B cell (primary cell): ENCODE measurements at regions not wholly inside any gene's neighbourhood (a gene's known extent, or its start where the extent isn't known, plus 50 kb on each side); places are given as distances from the start of the nearest gene placed in this dataset.
"Not testable (repeated sequence)": the region's sequence is repeated elsewhere in the genome, so short reads cannot be mapped to it uniquely, and the experiment has no call there.

Experiments
- ATAC-seq: fragments of 200-7000 bp; cut with Tn5 transposase; one replicate; pipeline ENCODE4 v1.10.0; 2021; ENCODE audit warnings: low read depth, mild to moderate bottlenecking, moderate number of reproducible peaks, moderate library complexity
- CTCF ChIA-PET: fragments of 350-600 bp; sonication (Branson Sonifier 250); formaldehyde crosslinking; loops from one replicate; lab custom pipeline; 2021; ENCODE audit warnings: antibody characterized with exemption, inconsistent platforms; lab: Charles Lee
- POLR2A ChIA-PET: fragments of 350-600 bp; sonication (Branson Sonifier 250); formaldehyde crosslinking; loops from one replicate; lab custom pipeline; 2021; ENCODE audit warnings: antibody characterized with exemption; lab: Charles Lee
- DNase-seq: peaks from one replicate; pipeline ENCODE4 v3.0.0; 2013
- H2AFZ ChIP-seq: 2 replicates; pipeline ENCODE4 v1.6.1; 2012; ENCODE audit warnings: mild to moderate bottlenecking, low read depth, low read length; ENCODE audit not compliant: insufficient read depth, poor library complexity, severe bottlenecking
- H3K27ac ChIP-seq, 2 donors: 1 replicate in 1 of 2; 2 replicates in 1 of 2; pipeline ENCODE4 v1.5.1; 2012 to 2013; ENCODE audit warnings: low read length in 2 of 2, mild to moderate bottlenecking in 2 of 2, moderate library complexity in 1 of 2
- H3K27me3 ChIP-seq, 4 experiments: fragments of 200-600 bp in 1 of 4; sonication (generic) in 1 of 4; replicated peaks in 1 of 4; 1 replicate in 2 of 4; 2 replicates in 2 of 4; pipeline versions ENCODE4 v1.6.1 to v1.7.0; 2013 to 2016; ENCODE audit warnings: low read length in 3 of 4, mild to moderate bottlenecking in 2 of 4, mixed read lengths in 1 of 4, moderate library complexity in 1 of 4; ENCODE audit not compliant: insufficient read depth in 4 of 4, control insufficient read depth in 3 of 4; ENCODE audit errors: control extremely low read depth in 1 of 4
- H3K36me3 ChIP-seq, 2 experiments: replicated peaks in 1 of 2; 1 replicate in 1 of 2; 2 replicates in 1 of 2; pipeline versions ENCODE4 v1.6.1 to v1.7.1; 2013; ENCODE audit warnings: low read length in 1 of 2; ENCODE audit not compliant: insufficient read depth in 2 of 2, control insufficient read depth in 1 of 2; ENCODE audit errors: control extremely low read depth in 1 of 2, extremely low read depth in 1 of 2
- H3K4me1 ChIP-seq, 2 donors: fragments of 200-600 bp in 1 of 2; sonication (generic) in 1 of 2; 1 replicate in 1 of 2; 2 replicates in 1 of 2; pipeline versions ENCODE4 v1.5.1 to v1.6.1; 2013 to 2017; ENCODE audit warnings: low read length in 2 of 2; ENCODE audit not compliant: control insufficient read depth in 2 of 2, insufficient read depth in 2 of 2
- H3K4me2 ChIP-seq: replicated peaks from 2 replicates; pipeline ENCODE3; 2012; ENCODE audit warnings: mild to moderate bottlenecking, low read depth, low read length; ENCODE audit not compliant: poor library complexity, severe bottlenecking
- H3K4me3 ChIP-seq, 5 experiments: fragments of 200-600 bp in 1 of 5; sonication (generic) in 1 of 5; 1 replicate in 3 of 5; 2 replicates in 2 of 5; pipeline versions ENCODE4 v1.5.1 to v1.7.0; 2011 to 2016; ENCODE audit warnings: low read length in 4 of 5, mild to moderate bottlenecking in 4 of 5, low read depth in 2 of 5, control low read depth in 1 of 5, moderate library complexity in 1 of 5; ENCODE audit not compliant: insufficient read depth in 1 of 5; ENCODE audit errors: control extremely low read depth in 1 of 5, extremely low read depth in 1 of 5
- H3K79me2 ChIP-seq: fragments of 200-600 bp; sonication (generic); one replicate; pipeline ENCODE4 v1.6.0; 2016; ENCODE audit warnings: low read length; ENCODE audit not compliant: control insufficient read depth, insufficient read depth
- H3K9ac ChIP-seq: fragments of 200-600 bp; sonication (generic); 2 replicates; pipeline ENCODE4 v1.6.1; 2017; ENCODE audit warnings: mild to moderate bottlenecking, low read length, moderate library complexity
- H3K9me3 ChIP-seq, 3 donors: one replicate each; pipeline versions ENCODE4 v1.6.1 to v1.7.1; 2013; ENCODE audit warnings: low read length in 2 of 3; ENCODE audit not compliant: control insufficient read depth in 2 of 3, insufficient read depth in 1 of 3; ENCODE audit errors: control extremely low read depth in 1 of 3
- H4K20me1 ChIP-seq: 2 replicates; pipeline ENCODE4 v1.6.0; 2012; ENCODE audit warnings: mild to moderate bottlenecking, low read length; ENCODE audit not compliant: insufficient read depth, control insufficient read depth, poor library complexity, severe bottlenecking
- H3K27ac Mint-ChIP-seq: one replicate; pipeline ENCODE4 v1.8.0; 2021; ENCODE audit warnings: mixed read lengths
- H3K27me3 Mint-ChIP-seq: one replicate; pipeline ENCODE4 v1.8.0; 2021; ENCODE audit warnings: mixed read lengths
- H3K4me1 Mint-ChIP-seq: one replicate; pipeline ENCODE4 v1.8.0; 2021; ENCODE audit warnings: mixed read lengths
- H3K4me3 Mint-ChIP-seq: one replicate; pipeline ENCODE4 v1.8.0; 2021; ENCODE audit warnings: mixed read lengths
- H3K9me3 Mint-ChIP-seq: one replicate; pipeline ENCODE4 v1.8.0; 2022; ENCODE audit warnings: mixed read lengths; ENCODE audit not compliant: insufficient read depth
- EZH2 ChIP-seq: IDR thresholded peaks from 2 replicates; pipeline ENCODE4 v1.6.1; 2012; ENCODE audit warnings: borderline replicate concordance, low read depth, mild to moderate bottlenecking, moderate library complexity, low read length; ENCODE audit not compliant: insufficient read depth, poor library complexity, severe bottlenecking
- WGBS: methylation state at CpG from one replicate; pipeline ENCODE4 v1.1.5; 2013; ENCODE audit warnings: missing lambda C conversion rate; ENCODE audit not compliant: insufficient coverage; 5-methylcytosine and 5-hydroxymethylcytosine counted together
- intact Hi-C: fragments of 100-400 bp; cut with micrococcal nuclease; formaldehyde crosslinking; loops from one replicate; pipeline ENCODE4 v1.10.0; 2022
- TF ChIP-seq, protein P1 (sequence below): fragments of 200-600 bp; IDR thresholded peaks from one replicate; pipeline ENCODE4 v1.8.0; 2022; ENCODE audit warnings: antibody characterized with exemption, mild to moderate bottlenecking

DNA sequence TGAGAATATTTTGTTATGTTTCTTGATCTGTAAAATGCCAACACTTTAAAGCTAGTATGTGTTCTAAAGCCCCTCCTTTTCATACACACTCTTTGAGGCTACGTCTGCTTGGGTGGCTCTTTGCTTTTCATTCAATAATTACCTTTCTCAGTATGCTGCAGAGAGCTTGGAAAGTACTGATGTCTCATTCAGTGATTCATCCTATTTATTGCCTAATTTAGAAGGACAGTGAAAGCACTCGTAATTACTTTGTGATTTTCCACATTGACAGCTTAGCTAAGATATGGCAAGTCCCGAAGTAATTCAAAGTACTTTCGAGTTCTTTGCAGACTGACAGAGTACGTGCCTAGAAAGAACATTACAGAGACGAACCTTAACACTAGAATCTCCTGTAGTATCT lies 57.2 kb downstream of the BMP15 start:
- Mint-ChIP-seq H3K27ac (no peak overlapping the region), H3K27me3 (no peaks in the 10 kb centered on the region), H3K9me3 (no peaks in the 10 kb centered on the region), H3K4me3 (no peak overlapping the region), H3K4me1 (no peaks in the 10 kb centered on the region)
- Histone ChIP-seq H3K4me1 (no peaks in the 10 kb centered on the region), H3K4me2 (no peak overlapping the region), H4K20me1 (no peaks in the 10 kb centered on the region), H3K9ac (no peak overlapping the region), H2AFZ (no peak overlapping the region), H3K27me3 (no peaks in the 10 kb centered on the region), H3K79me2 (no peaks in the 10 kb centered on the region), H3K27ac (no peak overlapping the region), H3K36me3 (no peaks in the 10 kb centered on the region), H3K9me3 (no peaks in the 10 kb centered on the region), H3K4me3 (no peak overlapping the region)
- ChIA-PET CTCF (interaction anchor here (0.8 to 1.0 kb wide), 2 partner anchors 12 to 18 kb away, joined by 3 to 4 read pairs; no protein-coding TSS in a partner anchor), POLR2A (no interaction called here)
- ATAC-seq: no peak
- DNase-seq: no peak
- intact Hi-C loops: no loop called here
- TF ChIP-seq, protein P1, sequence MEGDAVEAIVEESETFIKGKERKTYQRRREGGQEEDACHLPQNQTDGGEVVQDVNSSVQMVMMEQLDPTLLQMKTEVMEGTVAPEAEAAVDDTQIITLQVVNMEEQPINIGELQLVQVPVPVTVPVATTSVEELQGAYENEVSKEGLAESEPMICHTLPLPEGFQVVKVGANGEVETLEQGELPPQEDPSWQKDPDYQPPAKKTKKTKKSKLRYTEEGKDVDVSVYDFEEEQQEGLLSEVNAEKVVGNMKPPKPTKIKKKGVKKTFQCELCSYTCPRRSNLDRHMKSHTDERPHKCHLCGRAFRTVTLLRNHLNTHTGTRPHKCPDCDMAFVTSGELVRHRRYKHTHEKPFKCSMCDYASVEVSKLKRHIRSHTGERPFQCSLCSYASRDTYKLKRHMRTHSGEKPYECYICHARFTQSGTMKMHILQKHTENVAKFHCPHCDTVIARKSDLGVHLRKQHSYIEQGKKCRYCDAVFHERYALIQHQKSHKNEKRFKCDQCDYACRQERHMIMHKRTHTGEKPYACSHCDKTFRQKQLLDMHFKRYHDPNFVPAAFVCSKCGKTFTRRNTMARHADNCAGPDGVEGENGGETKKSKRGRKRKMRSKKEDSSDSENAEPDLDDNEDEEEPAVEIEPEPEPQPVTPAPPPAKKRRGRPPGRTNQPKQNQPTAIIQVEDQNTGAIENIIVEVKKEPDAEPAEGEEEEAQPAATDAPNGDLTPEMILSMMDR: no peak
- no peak for TF ChIP-seq EZH2
- whole genome bisulfite sequencing: 84% methylated on average over 5 of the region's 6 CpGs

DNA sequence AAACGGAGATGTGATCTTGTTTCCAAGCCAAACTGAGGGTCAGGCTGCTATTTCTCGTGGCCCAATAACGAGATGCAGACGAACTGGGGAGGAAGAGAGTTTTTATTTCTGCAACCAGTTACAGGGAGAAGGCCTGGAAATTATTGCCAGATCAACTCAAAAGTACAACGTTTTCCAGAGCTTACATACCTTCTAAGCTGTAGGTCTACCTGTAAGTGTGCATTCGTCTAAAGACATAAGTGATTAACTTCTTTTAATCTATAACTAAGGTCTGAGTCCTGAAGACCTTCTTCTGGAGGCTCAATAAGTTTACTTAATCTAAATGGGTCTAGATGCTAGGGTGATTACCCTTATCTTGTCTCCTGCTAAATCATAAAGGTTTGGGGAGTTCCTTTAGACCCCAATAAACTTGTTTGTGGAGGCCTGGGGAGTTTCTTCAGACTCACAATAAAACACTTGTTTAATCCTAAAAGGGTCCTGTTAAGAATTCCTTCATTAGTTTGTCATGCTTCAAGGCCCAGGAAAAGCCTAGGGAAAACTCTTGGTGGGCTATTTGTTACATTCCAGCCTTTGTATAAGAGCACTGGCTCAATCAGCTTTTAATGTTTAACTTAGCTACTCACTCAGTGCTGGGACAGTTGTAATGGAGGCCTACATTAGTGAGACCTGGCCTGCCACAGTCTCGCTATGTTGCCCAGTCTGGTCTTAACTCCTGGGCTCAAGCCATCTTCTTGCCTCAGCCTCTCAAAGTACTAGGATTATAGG lies 58.5 kb downstream of the BMP15 start:
- H3K27ac ChIP-seq, intact Hi-C loops, DNase-seq, H4K20me1 ChIP-seq, H3K79me2 ChIP-seq, H3K4me1 Mint-ChIP-seq, H3K4me3 ChIP-seq, H3K4me2 ChIP-seq, H2AFZ ChIP-seq, CTCF ChIA-PET, H3K27ac Mint-ChIP-seq, H3K4me3 Mint-ChIP-seq, POLR2A ChIA-PET, ATAC-seq, H3K9me3 Mint-ChIP-seq, H3K9ac ChIP-seq, H3K9me3 ChIP-seq, H3K36me3 ChIP-seq, H3K4me1 ChIP-seq, H3K27me3 Mint-ChIP-seq, H3K27me3 ChIP-seq: not testable (repeated sequence)
- 100% methylated on average over 1 of the region's 7 CpGs for WGBS
